ENCODE measurements at regions not wholly inside any gene's neighbourhood (a gene's known extent, or its start where the extent isn't known, plus 50 kb on each side); places are given as distances from the start of the nearest gene placed in this dataset.

GRCh38 chr1:201707027-201707426 lies 121.9 kb upstream of the IPO9 start:
- H3K4me3 ChIP-seq (ENCODE audit: low read length): no peak overlapping the region
- no peak overlapping the region for H2AFZ ChIP-seq (ENCODE audit: low read depth, low read length)
- no peak overlapping the region for H3K4me2 ChIP-seq (ENCODE audit: low read length)
- H3K27me3 ChIP-seq (ENCODE audit: insufficient read depth, low read depth, low read length): no peaks in the 10 kb centered on the region
- H3K9me2 ChIP-seq (ENCODE audit: insufficient read depth, low read length): no peaks in the 10 kb centered on the region
- no peaks in the 10 kb centered on the region for H3F3A ChIP-seq (ENCODE audit: insufficient read depth, low read length, poor library complexity, severe bottlenecking)
- no peaks in the 10 kb centered on the region for H3K36me3 ChIP-seq (ENCODE audit: insufficient read depth, low read length)
- peaks cover 89% of the 10 kb centered on the region for H3K79me2 ChIP-seq (replicated peaks; ENCODE audit: insufficient read depth, low read length)
- H4K20me1 ChIP-seq (ENCODE audit: insufficient read depth): peaks cover 6% of the 10 kb centered on the region
- H3K9me3 ChIP-seq (ENCODE audit: low read length): no peaks in the 10 kb centered on the region
- no peak overlapping the region for H3K9ac ChIP-seq (ENCODE audit: low read length)
- no peak overlapping the region for H3K27ac ChIP-seq (ENCODE audit: low read length)
- no peak for TF ChIP-seq EZH2 (IDR thresholded peaks at IDR 0.05; ENCODE audit: borderline replicate concordance, insufficient read depth, low read length, poor library complexity, severe bottlenecking)
- no peak for TF ChIP-seq SMC3 (conservative IDR thresholded peaks at IDR 0.05; ENCODE audit: poor library complexity)
- TF ChIP-seq REST (IDR thresholded peaks at IDR 0.05; ENCODE audit: borderline replicate concordance): no peak

GRCh38 chr1:201707656-201708055 lies 121.3 kb upstream of the IPO9 start:
- H3K79me2 ChIP-seq (replicated peaks; ENCODE audit: insufficient read depth, low read length): peaks cover 87% of the 10 kb centered on the region
- no peak overlapping the region for H2AFZ ChIP-seq (ENCODE audit: low read depth, low read length)
- H3K9ac ChIP-seq (ENCODE audit: low read length): no peak overlapping the region
- H3K36me3 ChIP-seq (ENCODE audit: insufficient read depth, low read length): no peaks in the 10 kb centered on the region
- peaks cover 6% of the 10 kb centered on the region for H4K20me1 ChIP-seq (ENCODE audit: insufficient read depth)
- no peaks in the 10 kb centered on the region for H3F3A ChIP-seq (ENCODE audit: insufficient read depth, low read length, poor library complexity, severe bottlenecking)
- H3K4me3 ChIP-seq (ENCODE audit: low read length): peak overlapping the region; percentile 13
- H3K27me3 ChIP-seq (ENCODE audit: insufficient read depth, low read depth, low read length): no peaks in the 10 kb centered on the region
- no peaks in the 10 kb centered on the region for H3K9me3 ChIP-seq (ENCODE audit: low read length)
- peak overlapping the region; percentile 34 for H3K27ac ChIP-seq (ENCODE audit: low read length)
- H3K4me2 ChIP-seq (ENCODE audit: low read length): no peak overlapping the region
- H3K9me2 ChIP-seq (ENCODE audit: insufficient read depth, low read length): no peaks in the 10 kb centered on the region
- TF ChIP-seq SMC3 (conservative IDR thresholded peaks at IDR 0.05; ENCODE audit: poor library complexity) (no peak), MXI1 (conservative IDR thresholded peaks at IDR 0.05; ENCODE audit: poor library complexity, severe bottlenecking) (no peak)

GRCh38 chr1:201708085-201708512 lies 120.9 kb upstream of the IPO9 start:
- H3K4me2 ChIP-seq (ENCODE audit: low read length): no peak overlapping the region
- H3K27ac ChIP-seq (ENCODE audit: low read length): peak overlapping the region; percentile 34
- H3K4me3 ChIP-seq (ENCODE audit: low read length): peak overlapping the region; percentile 13
- no peaks in the 10 kb centered on the region for H3K27me3 ChIP-seq (ENCODE audit: insufficient read depth, low read depth, low read length)
- no peak overlapping the region for H2AFZ ChIP-seq (ENCODE audit: low read depth, low read length)
- H3K9me3 ChIP-seq (ENCODE audit: low read length): no peaks in the 10 kb centered on the region
- H3K79me2 ChIP-seq (replicated peaks; ENCODE audit: insufficient read depth, low read length): peaks cover 83% of the 10 kb centered on the region
- no peak for TF ChIP-seq SMC3 (conservative IDR thresholded peaks at IDR 0.05; ENCODE audit: poor library complexity)
- TF ChIP-seq POLR2AphosphoS5 (IDR thresholded peaks at IDR 0.05): no peak
- TF ChIP-seq EP300 (conservative IDR thresholded peaks at IDR 0.05; ENCODE audit: poor library complexity, severe bottlenecking): no peak
- no peak for TF ChIP-seq REST (IDR thresholded peaks at IDR 0.05; ENCODE audit: borderline replicate concordance)
- TF ChIP-seq EZH2 (IDR thresholded peaks at IDR 0.05; ENCODE audit: borderline replicate concordance, insufficient read depth, low read length, poor library complexity, severe bottlenecking): no peak
- H3K9ac ChIP-seq (ENCODE audit: low read length): no peak overlapping the region
- peaks cover 6% of the 10 kb centered on the region for H4K20me1 ChIP-seq (ENCODE audit: insufficient read depth)
- no peaks in the 10 kb centered on the region for H3K36me3 ChIP-seq (ENCODE audit: insufficient read depth, low read length)
- H3K9me2 ChIP-seq (ENCODE audit: insufficient read depth, low read length): no peaks in the 10 kb centered on the region
- no peaks in the 10 kb centered on the region for H3F3A ChIP-seq (ENCODE audit: insufficient read depth, low read length, poor library complexity, severe bottlenecking)
